Dedifferentiated amniotic fluid mesenchymal stem cell (primary cell): ENCODE measurements at regions not wholly inside any gene's neighbourhood (a gene's known extent, or its start where the extent isn't known, plus 50 kb on each side); places are given as distances from the start of the nearest gene placed in this dataset.

Experiments
- DNase-seq: peaks from one replicate; pipeline ENCODE4 v3.0.0-alpha.2; 2016; ENCODE audit errors: extremely low spot score

DNA sequence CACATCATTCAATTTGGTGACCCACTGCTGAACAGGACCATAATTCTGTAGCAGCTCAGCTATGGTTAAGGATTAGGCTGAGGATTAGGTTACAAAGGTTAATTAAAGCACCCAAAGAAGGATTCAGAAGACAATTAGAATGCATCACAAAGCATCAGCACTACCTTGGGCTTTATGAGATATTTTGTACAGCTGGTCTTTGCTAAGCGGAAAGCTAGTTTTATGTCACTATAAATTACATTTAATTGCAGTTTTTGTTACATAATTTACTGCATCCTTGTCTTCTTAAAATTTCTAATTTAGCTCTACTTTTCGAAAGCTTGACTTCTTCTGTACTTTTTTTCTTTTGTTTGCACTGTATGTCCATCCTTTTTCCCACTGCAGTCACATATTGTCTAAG lies 711.5 kb downstream of the RPS29 start:
- no peak for DNase-seq

DNA sequence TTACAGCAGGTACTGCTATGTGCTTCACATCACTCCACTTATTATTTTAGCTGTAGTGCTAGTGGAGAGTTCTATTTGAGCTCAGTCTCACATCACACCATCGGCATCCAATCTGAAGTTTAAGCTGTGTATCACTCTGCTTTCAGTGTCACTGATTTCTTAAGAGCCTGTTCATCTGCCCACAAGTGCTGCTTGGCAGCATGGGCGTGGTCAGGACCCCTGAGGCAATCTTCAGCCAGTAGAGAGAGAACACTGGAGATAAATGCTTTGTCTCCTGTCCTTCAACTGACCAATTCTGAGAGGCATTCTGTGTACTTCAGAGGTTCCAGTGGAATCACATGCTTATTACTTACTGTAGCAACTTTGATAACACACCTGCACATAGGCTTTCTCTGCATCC lies 728.8 kb downstream of the RPS29 start:
- no peak for DNase-seq

DNA sequence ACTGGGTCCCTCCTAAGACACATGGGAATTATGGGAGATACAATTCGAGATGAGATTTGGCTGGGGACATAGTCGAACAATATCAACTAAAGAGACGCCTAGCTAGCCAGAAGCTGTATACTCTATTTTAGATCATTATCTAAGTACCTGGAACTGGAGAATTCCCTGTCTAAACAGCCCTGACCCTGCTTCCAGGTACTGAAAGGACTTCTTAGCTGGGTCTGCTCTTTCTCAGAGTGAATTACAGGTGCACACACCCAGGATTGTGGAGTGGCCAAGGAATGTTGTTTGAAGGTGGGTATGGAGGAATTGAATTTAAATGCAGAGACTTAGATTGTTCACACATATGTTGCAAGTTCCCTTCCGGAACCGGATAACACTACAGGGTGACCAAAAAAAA lies 733.0 kb downstream of the RPS29 start:
- no peak for DNase-seq

DNA sequence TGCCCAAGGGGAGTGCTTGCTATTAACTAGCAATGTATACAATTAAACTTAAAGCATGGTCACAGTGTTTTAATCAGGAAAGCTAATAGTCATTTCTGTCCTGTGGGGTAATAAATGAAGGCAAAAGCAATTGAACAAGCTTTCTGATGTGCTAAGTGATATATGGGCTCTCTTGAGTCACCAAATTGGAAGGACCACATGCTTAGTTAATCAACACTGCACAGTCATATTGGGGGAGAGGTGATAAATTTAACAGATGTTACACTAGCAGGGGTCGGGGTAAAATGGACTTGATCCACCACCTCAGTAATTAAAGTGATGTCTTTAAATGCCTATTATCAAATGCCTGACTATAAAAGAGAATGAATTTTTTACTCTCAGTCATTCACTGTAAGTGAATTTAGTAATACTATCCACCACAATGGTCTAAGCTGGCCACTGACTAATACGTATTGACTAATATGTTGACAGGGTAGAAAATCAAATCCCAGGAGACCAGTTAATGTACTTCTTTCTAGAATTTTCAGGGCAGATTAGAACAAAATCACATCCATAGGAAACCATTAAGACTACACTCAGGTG lies 736.3 kb downstream of the RPS29 start:
- DNase-seq, result no peak

DNA sequence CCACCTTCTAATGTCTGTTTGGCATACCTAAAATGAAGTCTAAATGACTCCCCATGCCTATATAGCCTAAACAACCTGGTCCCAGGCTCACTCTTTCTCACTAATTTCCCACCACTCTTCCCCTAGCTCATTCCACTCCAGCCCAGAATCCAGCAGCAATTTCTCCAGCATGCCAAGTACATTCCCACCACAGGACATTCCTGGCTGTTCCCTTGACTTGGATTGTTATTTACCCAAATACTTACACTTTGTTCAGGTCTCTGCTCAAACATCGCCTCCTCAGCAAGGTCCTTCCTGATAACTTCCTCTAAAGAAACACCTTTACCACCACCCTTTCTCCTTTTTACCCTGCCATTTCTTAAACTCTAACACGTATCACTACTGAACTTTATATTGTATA lies 743.4 kb downstream of the RPS29 start:
- DNase-seq, result no peak

DNA sequence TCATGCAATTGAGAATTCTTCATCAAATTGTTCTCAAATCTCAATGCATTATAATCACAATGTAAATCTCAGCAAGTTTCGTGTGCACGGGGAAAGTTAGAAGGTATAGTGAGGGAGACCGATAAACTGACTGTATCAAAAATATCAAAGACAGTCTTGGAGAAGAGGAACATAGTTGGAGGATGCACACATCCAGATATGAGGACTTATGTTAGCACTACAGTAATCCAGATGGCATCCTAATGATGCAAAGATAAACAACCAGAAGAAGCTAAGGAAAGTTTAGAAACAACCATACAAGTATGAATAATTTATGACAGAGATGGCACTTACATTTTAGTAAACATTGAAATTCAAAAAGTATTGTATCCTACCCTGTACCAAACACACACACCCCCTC lies 760.1 kb downstream of the RPS29 start:
- no peak for DNase-seq

DNA sequence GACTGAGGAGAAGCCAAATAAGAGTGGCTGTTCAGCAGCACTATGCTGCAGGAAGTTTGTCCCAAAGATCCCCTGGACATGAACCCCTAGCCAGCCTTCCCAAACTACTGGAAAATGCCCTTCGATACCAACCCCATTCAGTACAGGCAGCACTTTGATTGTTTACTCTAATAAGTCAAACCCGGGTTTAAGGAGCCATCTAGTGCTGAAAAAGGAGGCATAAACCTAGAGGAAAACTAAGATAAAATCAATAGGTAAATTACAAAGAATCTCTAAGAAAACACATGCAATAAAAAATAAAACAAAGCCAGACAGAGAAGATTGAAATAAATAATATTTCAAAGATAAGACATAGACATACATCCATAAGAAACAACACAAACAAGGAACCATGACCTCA lies 771.6 kb downstream of the RPS29 start:
- DNase-seq, result no peak

DNA sequence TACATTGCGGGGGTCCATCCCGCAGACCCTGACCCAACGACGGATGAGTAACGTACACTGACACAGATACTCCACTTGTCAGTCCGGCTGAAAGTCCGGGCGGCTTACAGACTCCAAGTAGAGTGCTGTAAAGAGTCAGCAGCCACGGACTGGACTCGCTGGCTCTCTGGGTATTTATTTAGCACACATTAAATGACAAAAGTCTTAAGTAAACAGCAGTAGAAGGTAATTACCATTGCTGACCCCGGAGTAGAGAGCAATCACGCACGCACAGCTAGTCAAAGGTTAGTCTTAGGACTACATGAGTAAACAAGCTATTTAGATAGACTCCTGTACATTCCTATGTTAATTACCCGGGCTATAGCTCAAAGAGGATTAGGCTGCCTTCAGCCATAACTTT lies 780.9 kb downstream of the RPS29 start:
- DNase-seq, result no peak

DNA sequence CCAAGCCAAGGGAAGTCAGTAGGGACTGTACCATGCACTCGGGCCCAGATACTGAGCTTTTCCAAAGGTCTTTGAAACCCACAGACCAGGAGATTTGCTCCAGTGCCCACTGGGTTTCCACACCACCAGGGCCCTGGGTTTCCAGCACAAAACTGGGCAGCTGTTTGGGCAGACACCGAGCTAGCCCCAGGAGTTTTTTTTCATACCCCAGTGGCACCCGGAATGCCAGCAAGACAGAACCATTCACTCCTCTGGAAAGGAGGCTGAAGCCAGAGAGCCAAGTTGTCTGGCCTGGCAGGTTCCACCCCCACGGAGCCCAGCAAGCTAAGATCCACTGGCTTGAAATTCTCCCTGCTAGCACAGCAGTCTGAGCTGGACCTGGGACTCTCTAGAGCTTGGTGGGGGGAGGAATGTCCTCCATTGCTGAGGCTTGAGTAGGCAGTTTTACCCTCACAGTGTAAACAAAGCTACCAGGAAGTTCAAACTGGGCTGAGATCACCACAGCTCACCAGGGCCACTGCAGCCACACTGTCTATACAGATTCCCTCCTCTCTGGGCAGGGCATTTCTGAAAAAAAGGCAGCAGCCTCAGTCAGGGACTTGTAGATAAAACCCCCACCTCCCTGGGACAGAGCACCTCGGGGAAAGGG lies 793.7 kb downstream of the RPS29 start:
- DNase-seq, result no peak

DNA sequence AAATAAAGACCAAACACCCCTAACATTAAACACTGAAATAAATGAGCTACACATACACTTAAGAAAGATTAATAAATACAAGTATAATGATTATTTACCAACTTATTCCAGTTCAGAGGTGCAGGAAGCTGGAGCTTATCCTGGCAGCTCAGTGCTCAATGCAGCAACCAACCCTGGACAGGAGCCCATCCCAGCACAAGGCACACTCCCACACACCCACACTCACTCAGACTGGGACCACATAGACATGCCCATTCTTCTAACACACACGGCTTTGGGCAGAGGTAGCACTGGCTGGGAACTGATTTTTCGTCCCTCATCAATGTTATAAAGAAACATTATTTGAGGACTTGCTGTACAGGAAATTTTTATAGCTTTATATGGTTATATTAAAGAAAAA lies 797.4 kb downstream of the RPS29 start:
- no peak for DNase-seq

DNA sequence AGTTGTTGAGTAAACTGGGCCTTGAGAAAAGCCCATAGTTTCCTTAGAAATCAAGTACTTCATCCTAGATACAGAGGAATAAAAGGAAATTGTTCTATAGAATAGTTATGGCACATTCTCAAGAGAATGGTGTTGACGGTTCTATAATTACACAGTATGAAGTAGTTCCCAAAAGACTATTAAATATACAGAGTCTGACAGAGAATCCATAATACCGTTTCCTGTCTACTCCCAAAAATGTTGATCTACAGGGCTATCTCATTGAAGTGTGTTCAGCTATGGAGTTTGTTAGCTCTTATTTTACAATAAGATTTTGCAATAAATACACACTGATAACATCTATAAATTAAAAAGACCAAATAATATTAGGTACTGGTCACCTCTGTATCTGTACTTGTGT lies 799.7 kb downstream of the RPS29 start:
- no peak for DNase-seq

DNA sequence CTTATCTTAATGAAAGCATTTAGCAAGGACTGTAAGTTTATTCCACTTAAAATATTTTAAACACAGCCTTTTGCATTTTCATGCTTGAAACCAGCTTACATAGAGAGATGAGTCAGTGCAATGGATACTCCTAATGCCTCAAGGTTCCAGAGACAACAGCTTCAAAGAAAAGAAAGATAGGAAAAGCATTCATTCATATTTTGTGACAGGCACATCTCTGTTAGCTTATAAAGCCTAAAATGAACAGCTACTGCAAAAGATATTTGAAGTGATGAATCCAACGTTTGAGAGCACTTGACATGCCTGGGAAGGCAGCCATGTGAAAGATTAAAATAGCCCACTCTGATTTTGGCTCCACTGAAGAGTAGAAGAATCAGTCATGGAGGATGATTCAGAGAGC lies 814.5 kb downstream of the RPS29 start:
- DNase-seq, result no peak

DNA sequence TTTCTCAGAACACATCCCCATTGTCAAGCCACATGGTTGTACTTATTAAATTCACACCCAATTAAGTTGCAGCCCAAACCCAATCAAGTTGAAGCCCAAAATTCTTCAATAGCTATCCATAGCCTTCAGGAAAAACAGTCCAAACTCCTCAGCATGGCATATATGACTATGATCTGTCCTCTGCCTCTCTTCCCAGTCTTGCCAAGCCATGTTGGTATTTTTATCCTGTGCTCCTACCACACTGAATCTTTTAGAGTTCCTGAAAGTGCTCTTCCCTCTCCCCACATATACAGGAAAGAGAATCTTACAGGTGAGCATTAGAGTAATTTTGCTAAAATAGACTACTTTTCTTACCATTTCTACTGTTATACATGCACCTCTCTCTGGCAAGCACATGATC lies 834.9 kb downstream of the RPS29 start:
- DNase-seq, result no peak

DNA sequence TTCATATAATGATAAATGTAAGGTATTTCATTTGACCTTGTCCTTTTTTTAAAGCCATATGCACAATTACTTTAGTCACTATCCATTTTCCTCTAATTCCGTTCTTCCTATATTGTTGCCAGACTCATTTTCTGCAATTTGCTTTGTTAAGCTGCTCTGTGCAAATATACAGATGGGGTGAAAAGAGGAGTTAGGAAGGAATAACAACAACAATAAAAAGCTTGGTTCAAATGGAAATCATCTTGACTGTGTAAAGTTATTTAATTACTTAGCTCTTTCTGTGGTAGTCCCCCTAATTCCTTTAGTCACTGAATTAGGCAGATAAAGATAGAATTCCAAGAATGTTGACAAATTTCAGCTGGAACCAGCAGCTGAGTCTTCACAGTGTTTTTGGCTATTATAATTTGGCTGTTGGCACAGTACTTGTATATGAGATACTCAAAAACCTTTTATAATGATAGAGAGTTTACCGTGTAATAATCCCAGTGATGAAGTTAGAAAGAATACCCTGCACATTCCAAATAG lies 838.0 kb downstream of the RPS29 start:
- DNase-seq, result no peak

DNA sequence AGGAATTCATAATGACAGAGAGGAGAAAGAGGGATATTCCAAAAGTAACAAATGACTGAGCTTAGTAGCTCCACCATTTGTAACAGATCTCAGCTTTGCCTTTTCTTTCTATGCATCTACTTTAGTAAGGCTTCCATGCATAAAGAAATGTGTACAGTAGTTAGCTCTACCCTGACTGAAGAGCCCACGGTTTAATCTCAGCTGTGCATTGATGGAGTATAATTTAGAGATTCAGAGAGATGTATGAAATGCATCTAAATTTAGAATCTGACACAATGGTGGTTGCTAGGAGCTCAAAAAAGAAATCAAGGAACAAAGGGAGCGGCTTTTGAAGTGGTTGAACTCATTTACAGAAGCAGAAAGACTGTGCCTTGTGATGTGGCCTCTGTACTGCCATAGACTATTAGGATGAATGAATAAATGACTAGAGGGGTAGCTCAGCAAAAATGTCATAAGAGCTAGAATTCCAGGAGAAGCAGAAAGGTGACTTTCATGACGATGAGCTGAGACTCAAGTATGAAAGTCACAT lies 838.6 kb downstream of the RPS29 start:
- no peak for DNase-seq

DNA sequence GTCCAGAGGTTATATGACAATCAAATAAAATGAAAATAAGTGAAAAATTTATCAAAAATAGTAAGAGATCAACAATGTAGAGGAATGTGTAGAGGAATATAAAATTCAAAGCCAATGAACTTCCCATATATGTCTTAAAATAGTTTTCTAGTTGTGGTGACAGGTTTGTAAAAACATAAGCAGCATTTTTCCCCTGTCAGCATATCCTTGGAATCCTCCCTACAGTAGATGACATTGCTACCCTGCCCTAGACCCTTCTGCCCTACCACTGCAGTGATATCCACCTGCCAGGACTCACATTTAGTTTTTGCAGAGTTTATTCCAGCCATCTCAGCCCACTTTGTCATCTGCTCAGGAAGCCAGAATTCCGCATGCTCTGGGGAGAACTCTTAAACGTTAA lies 842.0 kb downstream of the RPS29 start:
- DNase-seq, result no peak

DNA sequence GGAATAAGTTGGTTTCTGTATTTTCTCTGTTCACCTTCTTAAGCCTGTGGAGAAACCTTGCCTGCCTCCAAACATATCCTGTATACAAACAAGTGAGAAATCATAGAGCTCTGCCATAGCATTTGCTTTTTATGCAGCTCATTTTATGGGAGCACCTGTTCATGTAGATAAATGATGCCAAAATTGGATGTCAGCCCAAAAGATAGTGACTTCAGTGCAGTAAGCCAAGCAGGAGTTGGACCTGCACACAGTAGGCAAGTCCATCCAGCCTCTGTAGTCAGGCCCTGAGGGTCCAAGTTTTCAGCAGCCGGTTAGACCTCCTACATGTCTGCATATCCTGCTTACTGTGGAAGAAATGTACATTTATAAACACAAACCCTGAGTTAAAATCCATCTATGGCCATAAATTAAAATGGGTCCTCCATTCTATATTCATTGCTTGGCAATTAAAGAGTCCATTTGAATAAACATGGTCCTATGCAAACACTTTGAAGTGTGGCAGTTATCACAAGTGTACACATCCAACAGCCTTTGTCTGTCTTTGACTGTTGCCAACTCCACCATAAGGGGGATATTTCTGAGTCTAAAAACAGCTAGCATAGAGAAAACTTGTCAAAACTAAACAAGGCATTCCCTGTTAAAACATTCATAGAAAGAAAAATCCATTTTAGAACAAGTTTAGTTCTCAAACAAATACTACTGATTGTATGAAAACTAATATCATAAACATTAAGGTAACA lies 847.8 kb downstream of the RPS29 start:
- DNase-seq, result no peak

DNA sequence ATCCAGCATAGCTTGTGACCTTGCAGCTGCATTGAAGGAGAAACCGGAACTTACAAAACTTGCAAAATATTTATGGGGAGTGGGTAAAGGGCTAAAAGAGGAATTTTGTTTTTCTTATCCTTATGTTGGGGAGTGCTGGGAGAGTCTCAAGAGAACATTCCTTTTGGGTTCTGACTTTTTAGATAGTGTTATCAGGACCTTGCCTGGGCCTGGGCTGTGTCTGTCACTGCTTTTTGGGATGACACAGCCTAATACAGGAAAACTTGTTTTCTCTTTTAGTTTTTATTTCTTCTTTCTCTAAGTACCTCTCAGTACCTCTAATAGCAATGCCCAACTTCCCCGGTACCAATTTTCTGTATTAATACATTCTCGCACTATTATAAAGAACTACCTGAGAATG lies 850.6 kb downstream of the RPS29 start:
- DNase-seq, result no peak

DNA sequence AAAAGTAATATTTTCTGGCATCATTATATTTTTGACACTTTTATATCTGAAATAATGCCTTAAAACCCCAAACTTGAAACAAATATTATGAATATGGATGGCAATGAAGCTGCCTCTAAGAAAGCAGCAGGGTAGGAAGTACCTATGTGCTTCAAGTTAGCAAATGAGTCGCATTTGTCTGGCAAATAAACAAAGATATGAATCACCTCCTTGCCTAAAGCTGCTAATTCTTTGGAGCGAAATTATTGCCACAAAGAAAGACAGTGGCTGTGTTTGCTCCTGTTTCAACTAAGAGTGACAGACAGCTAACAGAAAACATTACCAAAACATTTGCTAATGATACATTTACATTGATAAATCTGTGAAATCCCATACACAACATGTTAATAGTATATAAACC lies 854.9 kb downstream of the RPS29 start:
- DNase-seq, result no peak

DNA sequence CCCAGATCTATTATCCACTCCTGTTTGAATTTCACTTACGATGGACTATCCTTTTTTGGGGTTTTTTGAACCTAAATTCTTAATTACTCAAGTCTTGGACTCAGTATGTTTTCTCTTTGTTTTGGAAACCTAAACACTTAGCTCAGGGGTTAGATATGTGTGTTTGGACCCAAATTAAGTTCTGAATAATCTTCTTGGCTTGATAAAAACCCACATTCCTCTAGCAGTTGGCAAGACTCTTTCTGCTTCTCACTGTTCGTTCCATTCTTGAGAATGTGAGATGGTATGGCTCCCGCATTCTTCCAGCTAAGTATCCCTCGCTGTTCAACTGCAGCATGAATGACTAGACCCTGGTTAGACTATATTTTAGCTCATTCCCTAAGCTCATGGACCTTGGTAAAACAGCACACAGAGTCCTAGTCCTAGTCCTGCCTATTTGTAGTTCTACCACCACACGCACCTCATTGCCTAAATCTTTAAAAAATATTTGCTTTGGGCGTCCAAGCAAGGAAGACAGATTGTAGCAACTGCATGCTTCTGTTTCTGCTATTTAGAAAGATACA lies 860.0 kb downstream of the RPS29 start:
- no peak for DNase-seq

DNA sequence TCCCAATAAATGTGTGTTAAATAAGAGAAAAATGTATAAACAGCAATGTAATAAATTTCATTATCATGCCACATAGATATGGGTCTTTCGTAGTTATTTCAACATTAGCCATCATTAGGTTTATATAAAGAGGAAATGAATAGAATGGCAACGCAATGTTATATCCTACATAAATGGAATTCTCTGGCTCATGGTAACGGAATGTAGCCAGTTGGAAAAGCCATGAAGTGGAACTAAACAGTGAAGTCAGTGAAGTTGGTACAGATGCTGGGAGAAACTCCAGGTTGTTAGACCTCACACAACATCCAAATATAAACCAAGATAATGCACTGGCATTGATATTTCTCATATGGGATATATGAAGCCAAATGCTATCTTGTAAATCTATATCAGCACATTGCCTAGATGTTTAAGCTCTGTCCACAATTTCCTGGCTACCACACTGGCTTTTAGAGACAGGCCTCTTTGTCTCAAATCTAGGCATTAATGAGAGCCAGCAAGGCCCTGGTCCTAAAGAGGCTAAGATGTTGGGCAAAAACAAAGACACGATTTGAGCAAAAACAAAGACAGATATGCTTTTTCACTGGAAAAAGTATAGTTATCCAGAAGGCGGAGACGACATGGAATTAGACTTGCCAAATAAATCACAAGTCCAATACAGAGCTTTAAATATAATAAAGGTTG lies 861.0 kb downstream of the RPS29 start:
- no peak for DNase-seq

DNA sequence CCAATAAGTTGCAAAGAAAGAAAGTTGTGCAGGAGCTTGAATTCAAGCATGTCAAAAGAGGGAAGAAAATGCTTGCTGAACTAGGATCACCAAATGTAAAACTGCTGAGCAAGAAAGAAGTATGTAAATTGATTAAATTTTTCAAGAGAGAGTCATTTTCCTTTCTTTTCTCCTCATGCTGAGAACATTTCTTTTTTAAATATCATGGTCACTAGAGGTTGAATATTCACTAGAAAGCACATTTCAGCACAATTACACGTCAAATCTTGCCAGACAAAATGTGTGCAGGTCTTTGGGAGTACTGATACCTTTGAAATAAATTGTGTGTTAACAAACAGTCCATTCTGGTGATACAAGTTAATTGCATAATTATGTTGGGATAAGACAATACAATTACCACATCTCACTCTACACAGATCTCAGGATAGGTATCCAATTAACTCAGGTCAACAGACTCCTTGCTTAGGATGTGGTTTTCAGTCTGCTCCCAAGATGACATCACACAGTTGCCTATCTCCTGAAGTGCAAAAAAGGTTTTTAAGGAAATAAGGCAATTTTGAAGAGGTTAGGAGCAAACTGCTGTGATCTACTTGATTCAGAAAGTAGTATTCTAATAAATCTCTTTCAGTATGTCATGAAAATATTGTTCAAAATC lies 862.2 kb downstream of the RPS29 start:
- DNase-seq, result no peak
